H1 (cell line): ENCODE measurements at regions not wholly inside any gene's neighbourhood (a gene's known extent, or its start where the extent isn't known, plus 50 kb on each side); places are given as distances from the start of the nearest gene placed in this dataset.

Experiments
- CTCF ChIA-PET: fragments of 300-600 bp; sonication (Branson Sonifier 250); formaldehyde crosslinking; loops from one replicate; lab custom pipeline; 2021; ENCODE audit not compliant: partially characterized antibody; lab: Charles Lee
- POLR2A ChIA-PET: fragments of 300-600 bp; sonication (Branson Sonifier 250); formaldehyde crosslinking; loops from one replicate; lab custom pipeline; 2021; ENCODE audit warnings: inconsistent platforms; ENCODE audit not compliant: partially characterized antibody; lab: Charles Lee
- DNase-seq, 2 experiments: peaks; one replicate each; pipeline versions ENCODE4 v3.0.0 to v3.0.0-alpha.2; 2010 to 2022; ENCODE audit warnings: low spot score in 2 of 2, low read depth in 1 of 2, mixed read lengths in 1 of 2
- FAIRE-seq: peaks from 2 replicates; lab custom pipeline; 2011; peaks lifted over from hg19 to GRCh38; lab: Jason Lieb, UNC
- H2AFZ ChIP-seq: 2 replicates; pipeline ENCODE4 v1.8.1; 2012; ENCODE audit warnings: low read length, inconsistent platforms
- H2AK5ac ChIP-seq: 2 replicates; pipeline ENCODE4 v1.6.1; 2013; ENCODE audit warnings: low read depth, low read length
- H2BK120ac ChIP-seq: replicated peaks from 2 replicates; pipeline ENCODE3; 2013; ENCODE audit warnings: low read depth, low read length, inconsistent platforms
- H2BK12ac ChIP-seq: 2 replicates; pipeline ENCODE4 v1.6.1; 2013; ENCODE audit warnings: low read depth, low read length
- H2BK15ac ChIP-seq: 2 replicates; pipeline ENCODE4 v1.6.1; 2013; ENCODE audit warnings: low read length
- H2BK20ac ChIP-seq: 2 replicates; pipeline ENCODE4 v1.6.1; 2013; ENCODE audit warnings: low read length
- H2BK5ac ChIP-seq: 2 replicates; pipeline ENCODE4 v1.6.1; 2013; ENCODE audit warnings: low read depth, low read length
- H3K14ac ChIP-seq: 2 replicates; pipeline ENCODE4 v1.6.1; 2013; ENCODE audit warnings: inconsistent platforms; ENCODE audit not compliant: insufficient read length
- H3K18ac ChIP-seq: 2 replicates; pipeline ENCODE4 v1.6.1; 2013; ENCODE audit warnings: low read length; ENCODE audit errors: extremely low read depth
- H3K23ac ChIP-seq: 2 replicates; pipeline ENCODE4 v1.6.1; 2013; ENCODE audit warnings: inconsistent platforms; ENCODE audit not compliant: insufficient read length
- H3K23me2 ChIP-seq: 2 replicates; pipeline ENCODE4 v1.6.1; 2013; ENCODE audit warnings: low read depth, low read length
- H3K27ac ChIP-seq: 2 replicates; pipeline ENCODE4 v1.6.1; 2011; ENCODE audit warnings: low read depth, low read length, inconsistent platforms
- H3K27me3 ChIP-seq, 4 experiments: replicated peaks in 1 of 4; 1 replicate in 1 of 4; 2 replicates in 3 of 4; pipeline versions ENCODE4 v1.6.1 to v1.8.1; 2011 to 2013; ENCODE audit warnings: low read length in 3 of 4, mild to moderate bottlenecking in 3 of 4, inconsistent platforms in 2 of 4, mixed read lengths in 2 of 4, moderate library complexity in 1 of 4; ENCODE audit not compliant: control insufficient read depth in 3 of 4, insufficient read depth in 3 of 4; ENCODE audit errors: extremely low read depth in 1 of 4
- H3K36me3 ChIP-seq, 4 experiments: 2 replicates each; pipeline versions ENCODE4 v1.6.1 to v1.8.1; 2011 to 2013; ENCODE audit warnings: mild to moderate bottlenecking in 4 of 4, low read length in 3 of 4, moderate library complexity in 2 of 4, control low read depth in 1 of 4, inconsistent platforms in 1 of 4; ENCODE audit not compliant: insufficient read depth in 4 of 4, control insufficient read depth in 2 of 4
- H3K4ac ChIP-seq: replicated peaks from 2 replicates; pipeline ENCODE3; 2013; ENCODE audit warnings: low read length, low read depth, mixed read lengths, inconsistent platforms; ENCODE audit not compliant: insufficient read length
- H3K4me1 ChIP-seq, 4 experiments: replicated peaks in 1 of 4; 1 replicate in 1 of 4; 2 replicates in 3 of 4; pipeline versions ENCODE4 v1.6.1 to v1.8.1; 2011 to 2013; ENCODE audit warnings: low read length in 3 of 4, inconsistent platforms in 2 of 4, mixed read lengths in 1 of 4; ENCODE audit not compliant: insufficient read depth in 4 of 4, control insufficient read depth in 3 of 4
- H3K4me2 ChIP-seq, 2 experiments: 2 replicates each; pipeline versions ENCODE4 v1.6.1 to v1.8.1; 2011 to 2013; ENCODE audit warnings: low read depth in 2 of 2, low read length in 2 of 2, control low read depth in 1 of 2, inconsistent platforms in 1 of 2, mild to moderate bottlenecking in 1 of 2; ENCODE audit not compliant: insufficient read depth in 1 of 2
- H3K4me3 ChIP-seq, 4 experiments: fragments of 200-600, 300-600 bp in 1 of 4; sonication (generic), shearing (Covaris generic), sonication (Bioruptor Twin) in 1 of 4; 2 replicates each; pipeline versions ENCODE4 v1.5.1 to v1.8.1; 2011 to 2016; ENCODE audit warnings: low read length in 4 of 4, low read depth in 3 of 4, control low read depth in 2 of 4, inconsistent platforms in 2 of 4, mild to moderate bottlenecking in 2 of 4, mixed read lengths in 1 of 4, moderate library complexity in 1 of 4; ENCODE audit not compliant: insufficient read depth in 2 of 4; ENCODE audit errors: extremely low read depth in 1 of 4
- H3K56ac ChIP-seq: replicated peaks from 2 replicates; pipeline ENCODE3; 2013; ENCODE audit warnings: low read depth, mild to moderate bottlenecking, mixed read lengths, low read length, inconsistent platforms; ENCODE audit not compliant: insufficient read length
- H3K79me1 ChIP-seq: 2 replicates; pipeline ENCODE4 v1.6.1; 2013; ENCODE audit warnings: low read depth, low read length, control low read depth
- H3K79me2 ChIP-seq, 2 experiments: 2 replicates each; pipeline versions ENCODE4 v1.6.1 to v1.8.1; 2012 to 2013; ENCODE audit warnings: low read length in 2 of 2, mild to moderate bottlenecking in 2 of 2, inconsistent platforms in 1 of 2; ENCODE audit not compliant: insufficient read depth in 2 of 2, control insufficient read depth in 1 of 2
- H3K9ac ChIP-seq, 4 experiments: replicated peaks in 1 of 4; 1 replicate in 1 of 4; 2 replicates in 3 of 4; pipeline versions ENCODE4 v1.6.1 to v1.8.1; 2011 to 2013; ENCODE audit warnings: low read depth in 3 of 4, low read length in 3 of 4, control low read depth in 2 of 4, mild to moderate bottlenecking in 2 of 4, moderate library complexity in 2 of 4, inconsistent platforms in 1 of 4; ENCODE audit errors: extremely low read depth in 1 of 4
- H3K9me3 ChIP-seq, 2 experiments: 2 replicates each; pipeline versions ENCODE4 v1.6.1 to v1.8.1; 2012 to 2013; ENCODE audit warnings: mild to moderate bottlenecking in 2 of 2, moderate library complexity in 2 of 2, control low read depth in 1 of 2, inconsistent platforms in 1 of 2, low read depth in 1 of 2, low read length in 1 of 2, mixed read lengths in 1 of 2; ENCODE audit not compliant: insufficient read depth in 2 of 2
- H4K20me1 ChIP-seq, 2 experiments: replicated peaks in 1 of 2; 2 replicates each; pipeline versions ENCODE3 to v1.8.1; 2011 to 2013; ENCODE audit warnings: inconsistent platforms in 2 of 2, low read length in 2 of 2, mild to moderate bottlenecking in 1 of 2; ENCODE audit not compliant: insufficient read depth in 2 of 2, control insufficient read depth in 1 of 2
- H4K5ac ChIP-seq: 2 replicates; pipeline ENCODE4 v1.6.1; 2013; ENCODE audit warnings: low read length, low read depth, mixed read lengths, inconsistent platforms; ENCODE audit not compliant: insufficient read length
- H4K8ac ChIP-seq: 2 replicates; pipeline ENCODE4 v1.8.0; 2013; ENCODE audit warnings: mild to moderate bottlenecking, moderate library complexity, low read length, inconsistent platforms; ENCODE audit not compliant: insufficient read depth; ENCODE audit errors: extremely low read depth
- H4K91ac ChIP-seq: replicated peaks from 2 replicates; pipeline ENCODE3; 2013; ENCODE audit warnings: low read length, mixed read lengths, inconsistent platforms; ENCODE audit not compliant: insufficient read length
- CTBP2 ChIP-seq: IDR thresholded peaks from 2 replicates; pipeline ENCODE4 v1.7.0; 2011; ENCODE audit warnings: borderline replicate concordance, mild to moderate bottlenecking, moderate library complexity, mixed read lengths, low read length; ENCODE audit not compliant: insufficient read depth, insufficient read length
- KDM1A ChIP-seq: fragments of 200-600, 300-600 bp; sonication (generic); IDR thresholded peaks from 2 replicates; pipeline ENCODE4 v1.7.1; 2016; ENCODE audit warnings: mild to moderate bottlenecking, low read length, borderline replicate concordance
- PHF8 ChIP-seq: fragments of 200-600 bp; sonication (generic); conservative IDR thresholded peaks from 2 replicates; pipeline ENCODE4 v1.7.1; 2012; ENCODE audit warnings: low read depth, mild to moderate bottlenecking, inconsistent platforms, low read length, moderate library complexity
- RNF2 ChIP-seq: fragments of 200-900, 300-1000 bp; sonication (generic); IDR thresholded peaks from 2 replicates; pipeline ENCODE4 v1.7.1; 2016; ENCODE audit warnings: borderline replicate concordance, low read depth, mild to moderate bottlenecking, antibody characterized with exemption, low read length; ENCODE audit not compliant: poor library complexity, severe bottlenecking; ENCODE audit errors: missing control alignments
- SIRT6 ChIP-seq: IDR thresholded peaks from one replicate; pipeline ENCODE4 v1.7.1; 2012; ENCODE audit warnings: low read length, inconsistent platforms
- WGBS, 2 experiments: shearing (Covaris generic) in 1 of 2; methylation state at CpG; one replicate each; pipeline versions ENCODE4 v1.1.6 to v1.1.7; 2013 to 2015; ENCODE audit warnings: low lambda C conversion rate in 2 of 2, mixed read lengths in 2 of 2, inconsistent platforms in 1 of 2, low coverage in 1 of 2, missing lambda C conversion rate in 1 of 2; ENCODE audit not compliant: insufficient replicate concordance in 2 of 2, insufficient coverage in 1 of 2, insufficient read length in 1 of 2; ENCODE audit errors: extremely low coverage in 1 of 2, missing lambda C conversion rate in 1 of 2; 5-methylcytosine and 5-hydroxymethylcytosine counted together
- TF ChIP-seq, protein P1 (sequence below): IDR thresholded peaks from 2 replicates; pipeline ENCODE4 v1.6.1; 2012; ENCODE audit warnings: inconsistent platforms

DNA sequence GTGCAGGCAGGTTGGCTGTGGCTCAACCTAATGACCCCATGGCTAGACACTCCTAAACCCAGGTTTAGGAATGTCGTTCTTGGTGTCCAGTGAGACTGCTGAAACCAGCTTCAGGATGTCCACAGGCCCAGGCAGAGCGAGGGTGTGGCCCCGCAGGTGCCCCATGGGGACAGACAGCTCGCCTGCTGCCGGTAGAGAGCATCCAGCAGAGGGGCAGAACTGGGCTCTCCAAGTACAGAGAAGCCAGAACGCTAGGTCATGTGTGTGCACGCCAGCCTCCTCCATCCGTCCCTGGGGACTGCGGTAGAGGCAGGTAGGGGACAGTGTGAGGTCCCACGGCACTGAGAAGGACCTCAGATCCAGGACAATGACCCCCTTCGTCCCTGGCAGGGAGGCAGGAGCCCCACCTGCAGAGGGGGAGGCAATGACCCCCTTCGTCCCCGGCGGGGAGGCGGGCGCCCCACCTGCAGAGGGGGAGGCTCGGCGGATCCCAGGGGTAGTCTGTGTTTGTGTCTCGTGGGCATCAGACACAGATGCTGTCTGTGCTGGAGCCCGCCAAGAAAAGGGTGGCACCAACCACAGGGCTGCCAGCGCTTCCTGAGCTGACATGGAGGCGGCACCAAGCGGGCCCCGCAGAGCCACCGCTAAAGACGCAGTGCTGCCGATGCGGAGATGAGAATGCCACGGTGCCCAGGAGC, 118.4 kb downstream of the FAM53A start:
- no peak overlapping the region for H2AK5ac ChIP-seq
- H3K4me2 ChIP-seq, result peak overlapping the region; percentile 29 to 33; a peak in 2 of 4 replicates
- H3K27ac ChIP-seq, result no peak overlapping the region
- H3K4me3 ChIP-seq, result no peak overlapping the region
- no peak overlapping the region for H3K18ac ChIP-seq
- H4K20me1 ChIP-seq, result no peaks in the 10 kb centered on the region
- H3K79me2 ChIP-seq, result no peaks in the 10 kb centered on the region
- no peak overlapping the region for H2BK120ac ChIP-seq
- H3K23me2 ChIP-seq, result no peaks in the 10 kb centered on the region
- peak overlapping the region; percentile 60; the same call in 1 of the 2 replicates for H2BK12ac ChIP-seq
- POLR2A ChIA-PET, result interaction anchor here (0.6 kb wide), 1 partner anchor 8 kb away, joined by 4 read pairs; no protein-coding TSS in a partner anchor
- no peak overlapping the region for H3K9ac ChIP-seq
- WGBS, 2 experiments, result 69% methylated on average over 24 of the region's 29 CpGs; no CpG with 5 or more reads in 1 of the 2 experiments
- H2BK5ac ChIP-seq, result no peak overlapping the region; the same call in 1 of the 2 replicates
- no peak overlapping the region; the same call in 1 of the 2 replicates for H4K8ac ChIP-seq
- no peak overlapping the region for H3K14ac ChIP-seq
- peaks cover 0 to 15% (median 10%) of the 10 kb centered on the region in 4 experiments; a peak in 5 of 7 replicates for H3K4me1 ChIP-seq
- no peaks in the 10 kb centered on the region for H3K27me3 ChIP-seq
- H3K56ac ChIP-seq, result no peak overlapping the region
- TF ChIP-seq KDM1A, result no peak
- TF ChIP-seq SIRT6, result no peak
- no peak for TF ChIP-seq CTBP2
- TF ChIP-seq PHF8, result no peak
- TF ChIP-seq, protein P1, sequence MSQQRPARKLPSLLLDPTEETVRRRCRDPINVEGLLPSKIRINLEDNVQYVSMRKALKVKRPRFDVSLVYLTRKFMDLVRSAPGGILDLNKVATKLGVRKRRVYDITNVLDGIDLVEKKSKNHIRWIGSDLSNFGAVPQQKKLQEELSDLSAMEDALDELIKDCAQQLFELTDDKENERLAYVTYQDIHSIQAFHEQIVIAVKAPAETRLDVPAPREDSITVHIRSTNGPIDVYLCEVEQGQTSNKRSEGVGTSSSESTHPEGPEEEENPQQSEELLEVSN, result no peak
- no peak for TF ChIP-seq RNF2
- H2BK15ac ChIP-seq, result peak overlapping the region; percentile 97; the same call in 1 of the 2 replicates
- no peaks in the 10 kb centered on the region for H3K36me3 ChIP-seq
- H2AFZ ChIP-seq, result peak overlapping the region; percentile 67; the same call in 1 of the 2 replicates
- no peak overlapping the region for H3K23ac ChIP-seq
- no peak overlapping the region for H4K91ac ChIP-seq
- H3K9me3 ChIP-seq, result no peaks in the 10 kb centered on the region
- H3K4ac ChIP-seq, result peak overlapping the region; percentile 69
- no peak for FAIRE-seq
- CTCF ChIA-PET, result interaction anchor here (0.7 to 5.0 kb wide), 5 partner anchors 17 to 64 kb away, joined by 3 to 32 read pairs (median 5); no protein-coding TSS in a partner anchor
- DNase-seq, result no peak
- no peak overlapping the region for H2BK20ac ChIP-seq
- no peak overlapping the region for H4K5ac ChIP-seq
- H3K79me1 ChIP-seq, result no peaks in the 10 kb centered on the region
